Right renal cortex interstitium (tissue), 3 donors: ENCODE measurements at regions not wholly inside any gene's neighbourhood (a gene's known extent, or its start where the extent isn't known, plus 50 kb on each side); places are given as distances from the start of the nearest gene placed in this dataset.

Experiments used
- DNase-seq, 3 donors: peaks; one replicate each; pipeline ENCODE4 v3.0.0-alpha.2; 2013; ENCODE audit warnings: low read depth in 3 of 3, low spot score in 2 of 3

DNA sequence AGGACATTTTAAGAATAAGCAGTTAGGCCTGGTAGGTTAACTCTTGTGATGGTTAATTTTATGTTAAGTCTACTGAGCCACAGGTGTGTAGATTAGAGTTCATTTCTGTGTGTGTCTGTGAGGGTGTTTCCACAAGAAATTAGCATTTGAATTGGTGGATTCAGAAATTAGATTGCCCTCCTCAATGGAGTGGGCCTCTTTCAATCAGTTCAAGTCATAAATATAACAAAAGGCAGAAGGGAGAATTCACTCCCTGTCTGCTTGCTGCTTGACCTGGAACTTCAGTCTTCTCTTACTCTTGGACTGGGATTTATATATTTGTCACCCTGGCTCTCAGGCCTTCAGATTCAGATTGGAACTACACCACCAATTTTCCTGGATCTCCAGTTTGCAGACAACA lies 55.3 kb upstream of the POM121L12 start:
- no peak for DNase-seq

DNA sequence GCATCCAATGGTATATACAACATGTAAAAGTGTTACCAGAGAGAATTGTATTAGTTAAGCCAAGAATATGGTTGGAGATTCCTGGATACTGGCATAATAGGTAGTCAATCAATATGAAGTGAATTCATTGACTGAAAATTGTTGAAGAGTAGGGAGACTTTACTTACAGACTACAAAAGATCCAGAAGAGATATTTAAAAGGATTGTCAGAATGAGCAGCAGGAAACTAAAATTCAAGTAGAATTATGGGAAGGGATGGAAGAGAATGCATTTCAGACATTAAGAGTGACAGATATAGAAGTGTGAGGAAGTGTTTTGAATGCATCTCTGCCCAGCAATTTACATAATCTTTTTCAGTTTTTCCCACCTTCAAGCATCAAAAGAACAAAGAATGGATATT lies 62.3 kb upstream of the POM121L12 start:
- no peak for DNase-seq

DNA sequence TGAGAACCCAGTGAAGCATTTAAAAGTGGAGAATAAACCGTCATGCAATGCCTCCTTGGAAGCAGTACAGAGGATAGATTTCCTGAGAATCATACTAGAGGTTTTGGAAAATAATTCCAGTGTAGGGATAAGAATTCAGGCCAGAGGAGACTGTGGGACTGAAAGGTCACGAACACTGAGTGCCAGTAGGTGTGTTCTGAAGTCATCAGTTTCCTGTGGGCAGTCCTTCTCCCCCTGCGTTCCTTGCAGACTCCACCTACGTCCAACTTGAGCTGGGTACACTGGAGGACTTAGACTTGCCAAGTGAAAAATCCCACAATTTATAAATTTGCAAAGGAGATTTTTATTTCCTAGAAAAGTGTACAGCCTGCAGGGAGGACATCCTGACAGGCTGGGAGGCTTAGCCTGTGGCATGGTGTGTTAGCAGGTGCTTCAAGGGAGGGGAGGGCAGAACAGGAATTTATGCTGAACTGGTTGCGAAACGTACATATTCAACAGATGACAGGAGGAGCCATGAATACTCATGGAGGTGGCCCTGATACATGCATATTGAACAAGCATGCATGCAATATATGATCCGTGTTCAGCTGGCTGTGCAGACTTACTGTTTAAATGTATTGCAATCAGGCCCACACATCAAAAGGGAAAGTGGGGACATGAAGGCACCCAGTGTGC lies 72.9 kb upstream of the POM121L12 start:
- no peak for DNase-seq

DNA sequence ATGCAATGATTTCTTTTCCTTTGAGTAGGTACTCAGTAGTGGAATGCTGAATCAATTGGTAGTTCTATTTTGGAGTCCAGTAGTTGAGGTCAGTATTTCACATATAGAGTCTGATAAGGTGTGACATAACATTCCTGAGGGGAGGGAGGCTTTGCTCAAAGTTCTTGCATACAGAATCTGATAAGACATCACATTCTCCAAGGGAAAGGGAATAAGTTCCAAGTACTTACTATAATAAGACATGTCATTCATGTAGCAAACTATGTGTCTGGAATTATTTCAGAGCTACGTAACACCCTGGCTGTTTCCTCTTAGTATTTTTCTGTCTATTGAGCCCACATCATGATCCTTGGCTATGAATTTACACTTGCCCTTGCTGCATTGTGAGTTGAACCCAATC lies 74.3 kb upstream of the POM121L12 start:
- no peak for DNase-seq

DNA sequence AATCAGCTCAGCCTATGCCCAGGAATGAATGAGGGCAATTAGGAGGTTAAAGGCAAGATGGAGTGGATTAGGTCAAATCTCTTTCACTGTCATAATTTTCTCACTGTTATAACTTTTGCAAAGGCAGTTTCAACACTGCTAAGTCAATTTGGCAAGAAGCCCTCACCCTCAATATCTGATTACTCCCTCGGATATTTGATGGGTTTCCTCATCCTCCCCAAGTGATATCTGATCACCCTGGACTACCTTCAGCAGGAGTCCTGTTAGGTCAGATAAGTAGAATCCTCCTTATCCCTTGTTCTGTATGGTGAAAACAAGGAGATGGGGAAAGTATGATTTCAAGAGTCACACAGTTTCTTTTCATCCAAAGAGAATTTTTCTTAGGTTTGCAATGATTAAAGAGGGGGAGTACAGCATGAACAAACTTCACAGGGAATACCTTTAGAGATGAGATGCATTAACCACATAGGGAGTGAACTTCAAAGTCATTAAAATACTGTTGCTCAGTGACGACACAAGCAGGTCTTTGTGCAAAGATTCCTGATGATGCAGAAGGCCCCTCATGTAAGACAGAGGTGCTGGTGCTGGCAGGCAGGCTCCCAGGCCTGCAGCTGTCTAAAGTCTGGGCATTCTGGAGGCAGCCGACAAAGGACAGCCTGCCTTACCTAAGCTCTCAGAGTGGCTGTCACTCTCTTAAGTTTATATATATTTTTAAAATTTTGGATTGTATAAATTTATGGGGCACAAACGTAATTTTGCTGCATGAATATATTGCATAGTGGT lies 75.4 kb upstream of the POM121L12 start:
- DNase-seq: no peak

- no peak for DNase-seq
These were observed 76.1 kb upstream of the POM121L12 start for GRCh38 chr7:52959336-52959735.

DNA sequence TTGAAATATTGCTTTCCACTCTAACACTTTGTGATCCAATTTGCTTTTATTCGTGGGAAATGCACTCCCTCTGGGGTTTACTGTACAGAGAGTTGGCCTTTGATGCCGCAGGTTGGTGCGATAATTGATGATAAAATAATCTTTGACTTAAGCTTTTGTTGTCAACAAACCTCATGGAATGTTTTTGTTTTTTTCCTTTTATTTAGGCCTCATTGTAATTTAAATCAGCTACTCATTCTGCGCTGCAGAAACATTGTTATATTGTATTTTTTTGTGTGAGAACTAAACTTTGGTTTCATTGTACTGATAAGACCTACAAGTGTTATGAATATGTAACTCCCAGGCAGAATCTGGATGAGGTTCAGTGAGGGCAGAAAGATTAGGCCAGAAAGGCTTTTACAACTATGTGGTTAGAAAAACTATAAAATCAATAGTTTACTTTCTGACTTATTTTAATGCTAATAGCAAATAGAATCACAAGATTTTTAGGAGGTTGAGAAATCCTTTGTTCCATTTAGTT lies 76.8 kb upstream of the POM121L12 start:
- DNase-seq: no peak

- DNase-seq: no peak
These were observed 79.0 kb upstream of the POM121L12 start for GRCh38 chr7:52956379-52956915.

GRCh38 chr7:52955522-52955921 lies 79.9 kb upstream of the POM121L12 start:
- no peak for DNase-seq

- no peak for DNase-seq
These were observed 90.5 kb upstream of the POM121L12 start for GRCh38 chr7:52944921-52945320.

- peak in 1 of 3 donors; percentile 12 for DNase-seq
These were observed 95.0 kb upstream of the POM121L12 start for GRCh38 chr7:52940481-52940880.

- no peak for DNase-seq
These were observed 96.8 kb upstream of the POM121L12 start for GRCh38 chr7:52938455-52939133.

GRCh38 chr7:52936750-52937149 lies 98.7 kb upstream of the POM121L12 start:
- DNase-seq: no peak

- no peak for DNase-seq
These were observed 106.8 kb upstream of the POM121L12 start for GRCh38 chr7:52928591-52928990.

GRCh38 chr7:52925332-52925731 lies 110.1 kb upstream of the POM121L12 start:
- DNase-seq: no peak

DNA sequence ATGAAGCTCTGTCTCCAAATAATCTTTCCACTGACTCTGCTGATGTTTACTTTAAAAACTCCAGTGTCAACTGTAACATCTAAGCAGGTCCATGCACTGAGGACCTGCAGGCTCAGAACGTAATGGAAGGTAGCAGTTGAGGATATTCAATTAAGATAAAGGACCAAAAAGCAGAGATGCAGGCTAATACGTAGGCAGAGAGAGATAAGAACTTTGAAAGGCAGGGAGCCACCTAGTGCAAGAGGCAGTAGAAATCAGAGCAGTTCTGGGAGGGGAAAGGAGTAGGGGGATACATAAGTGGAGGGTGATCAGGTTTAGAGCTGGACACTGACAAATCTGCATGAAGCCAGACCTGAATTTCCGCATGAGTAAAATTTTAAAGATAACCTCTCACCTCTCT lies 114.5 kb upstream of the POM121L12 start:
- DNase-seq: no peak

GRCh38 chr7:52917982-52918578 lies 117.4 kb upstream of the POM121L12 start:
- no peak for DNase-seq

DNA sequence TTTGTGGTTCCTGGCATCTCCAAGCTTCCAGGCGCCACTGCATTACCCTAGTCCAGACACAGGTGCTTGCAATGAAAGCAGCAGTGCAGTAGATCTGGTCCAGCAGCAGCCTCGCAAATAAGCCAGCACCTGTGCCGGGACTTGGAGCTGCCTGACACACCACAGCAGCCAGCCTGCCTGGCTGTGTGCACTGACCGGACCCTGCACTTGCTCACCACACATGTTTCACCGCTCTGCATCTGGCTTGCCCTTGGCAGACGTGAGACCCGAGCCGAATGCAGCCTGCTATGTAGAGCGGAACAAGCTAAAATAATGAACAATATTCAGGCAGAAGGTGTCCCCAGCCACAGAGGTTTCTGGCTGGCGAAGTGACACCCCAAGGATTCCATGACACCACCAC lies 123.6 kb upstream of the POM121L12 start:
- no peak for DNase-seq

GRCh38 chr7:52911326-52911725 lies 124.1 kb upstream of the POM121L12 start:
- no peak for DNase-seq

GRCh38 chr7:52909935-52910334 lies 125.5 kb upstream of the POM121L12 start:
- DNase-seq: no peak

- DNase-seq: no peak
These were observed 126.3 kb upstream of the POM121L12 start for GRCh38 chr7:52909131-52909530.
